MM.1S (cell line): ENCODE measurements at regions not wholly inside any gene's neighbourhood (a gene's known extent, or its start where the extent isn't known, plus 50 kb on each side); places are given as distances from the start of the nearest gene placed in this dataset.

Experiments used
- EZH2 ChIP-seq: fragments of 300-600 bp; sonication (generic); optimal IDR thresholded peaks from 2 replicates; pipeline ENCODE3; 2017; ENCODE audit warnings: low read depth, mild to moderate bottlenecking, antibody characterized with exemption, low read length, mixed read lengths
- EZH2phosphoT487 ChIP-seq: fragments of 300-600 bp; sonication (generic); IDR thresholded peaks from 2 replicates; pipeline ENCODE4 v1.6.1; 2018; ENCODE audit warnings: antibody characterized with exemption, low read length
- TF ChIP-seq, protein P1 (sequence below): fragments of 300-600 bp; sonication (generic); IDR thresholded peaks from 2 replicates; pipeline ENCODE4 v1.5.1; 2016; ENCODE audit warnings: antibody characterized with exemption, low read length, mixed read lengths

DNA sequence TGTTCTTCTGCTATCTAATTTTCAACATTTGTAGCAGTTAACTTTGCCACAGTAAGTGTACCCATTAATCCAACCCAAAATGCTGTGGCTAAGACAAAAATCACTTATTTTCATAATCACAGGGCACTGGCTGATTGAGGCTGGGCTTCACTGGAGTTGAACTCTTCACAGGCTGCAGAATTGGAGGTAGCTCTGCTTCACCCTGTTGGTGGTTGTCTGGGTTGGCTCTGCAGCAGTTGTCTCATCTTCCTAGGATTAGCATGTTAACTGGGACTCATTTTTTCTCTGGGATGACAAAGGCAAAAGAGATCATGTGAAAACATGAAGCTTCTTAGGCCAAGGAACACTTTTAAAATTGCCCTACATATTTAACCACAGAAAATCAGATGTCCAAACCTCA lies 518.9 kb downstream of the TLR4 start:
- TF ChIP-seq, protein P1, sequence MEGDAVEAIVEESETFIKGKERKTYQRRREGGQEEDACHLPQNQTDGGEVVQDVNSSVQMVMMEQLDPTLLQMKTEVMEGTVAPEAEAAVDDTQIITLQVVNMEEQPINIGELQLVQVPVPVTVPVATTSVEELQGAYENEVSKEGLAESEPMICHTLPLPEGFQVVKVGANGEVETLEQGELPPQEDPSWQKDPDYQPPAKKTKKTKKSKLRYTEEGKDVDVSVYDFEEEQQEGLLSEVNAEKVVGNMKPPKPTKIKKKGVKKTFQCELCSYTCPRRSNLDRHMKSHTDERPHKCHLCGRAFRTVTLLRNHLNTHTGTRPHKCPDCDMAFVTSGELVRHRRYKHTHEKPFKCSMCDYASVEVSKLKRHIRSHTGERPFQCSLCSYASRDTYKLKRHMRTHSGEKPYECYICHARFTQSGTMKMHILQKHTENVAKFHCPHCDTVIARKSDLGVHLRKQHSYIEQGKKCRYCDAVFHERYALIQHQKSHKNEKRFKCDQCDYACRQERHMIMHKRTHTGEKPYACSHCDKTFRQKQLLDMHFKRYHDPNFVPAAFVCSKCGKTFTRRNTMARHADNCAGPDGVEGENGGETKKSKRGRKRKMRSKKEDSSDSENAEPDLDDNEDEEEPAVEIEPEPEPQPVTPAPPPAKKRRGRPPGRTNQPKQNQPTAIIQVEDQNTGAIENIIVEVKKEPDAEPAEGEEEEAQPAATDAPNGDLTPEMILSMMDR, result no peak
- TF ChIP-seq EZH2phosphoT487 (no peak), EZH2 (no peak)
